WTC11 (cell line): ENCODE measurements at regions not wholly inside any gene's neighbourhood (a gene's known extent, or its start where the extent isn't known, plus 50 kb on each side); places are given as distances from the start of the nearest gene placed in this dataset.

Experiments
- ATAC-seq: fragments of 200-7000 bp; cut with Tn5 transposase; 2 replicates; pipeline ENCODE4 v1.10.0; 2021; ENCODE audit warnings: mild to moderate bottlenecking, moderate library complexity
- CTCF ChIA-PET: fragments of 300-600 bp; sonication (Branson Sonifier 250); formaldehyde crosslinking; loops from one replicate; lab custom pipeline; 2021; ENCODE audit warnings: antibody characterized with exemption; lab: Charles Lee
- POLR2A ChIA-PET: fragments of 350-600 bp; sonication (Branson Sonifier 250); formaldehyde crosslinking; loops from one replicate; lab custom pipeline; 2021; ENCODE audit warnings: antibody characterized with exemption; lab: Charles Lee
- DNase-seq: peaks from one replicate; pipeline ENCODE4 v3.0.0; 2021; ENCODE audit warnings: low spot score
- H3K27ac Mint-ChIP-seq: 2 replicates; pipeline ENCODE4 v1.8.0; 2021; ENCODE audit warnings: mixed read lengths
- H3K27me3 Mint-ChIP-seq: 2 replicates; pipeline ENCODE4 v1.8.0; 2021; ENCODE audit warnings: low read depth, mild to moderate bottlenecking, moderate library complexity, mixed read lengths
- H3K36me3 Mint-ChIP-seq: 2 replicates; pipeline ENCODE4 v1.8.0; 2021; ENCODE audit warnings: mixed read lengths
- H3K4me1 Mint-ChIP-seq: 2 replicates; pipeline ENCODE4 v1.8.0; 2022; ENCODE audit warnings: mixed read lengths
- H3K4me3 Mint-ChIP-seq: 2 replicates; pipeline ENCODE4 v1.8.0; 2021; ENCODE audit warnings: mild to moderate bottlenecking, moderate library complexity, mixed read lengths
- H3K9me3 Mint-ChIP-seq: 2 replicates; pipeline ENCODE4 v1.8.0; 2021; ENCODE audit warnings: mixed read lengths
- CBFB ChIP-seq: sonication (generic); formaldehyde crosslinking; IDR thresholded peaks from 2 replicates; pipeline ENCODE4 v1.8.1; 2022; ENCODE audit warnings: mild to moderate bottlenecking, low read depth, missing genetic modification reagents
- CREB1 ChIP-seq: sonication (generic); formaldehyde crosslinking; IDR thresholded peaks from 2 replicates; pipeline ENCODE4 v1.8.0; 2023; ENCODE audit warnings: mild to moderate bottlenecking, missing genetic modification reagents
- HMGA2 ChIP-seq: fragments of 250-450 bp; sonication (Bioruptor Pico); IDR thresholded peaks from 2 replicates; pipeline ENCODE4 v1.4.0; 2021; ENCODE audit warnings: mild to moderate bottlenecking, moderate library complexity
- RELA ChIP-seq: sonication (generic); formaldehyde crosslinking; IDR thresholded peaks from 2 replicates; pipeline ENCODE4 v1.8.1; 2022; ENCODE audit warnings: missing genetic modification reagents, mild to moderate bottlenecking, borderline replicate concordance
- SMAD4 ChIP-seq: sonication (generic); formaldehyde crosslinking; IDR thresholded peaks from 2 replicates; pipeline ENCODE4 v1.8.0; 2022; ENCODE audit warnings: mild to moderate bottlenecking, missing genetic modification reagents
- ZNF232 ChIP-seq: sonication (generic); formaldehyde crosslinking; IDR thresholded peaks from 2 replicates; pipeline ENCODE4 v1.8.0; 2022; ENCODE audit warnings: mild to moderate bottlenecking, missing genetic modification reagents
- ZNF423 ChIP-seq: fragments of 250-450 bp; sonication (Bioruptor Pico); IDR thresholded peaks from 2 replicates; pipeline ENCODE4 v2.1.2; 2022; ENCODE audit warnings: mild to moderate bottlenecking, moderate library complexity
- ZNF671 ChIP-seq: fragments of 250-450 bp; sonication (Bioruptor Pico); IDR thresholded peaks from 2 replicates; pipeline ENCODE4 v1.8.0; 2021; ENCODE audit warnings: mild to moderate bottlenecking
- TF ChIP-seq, protein P1 (sequence below): sonication (generic); formaldehyde crosslinking; IDR thresholded peaks from 2 replicates; pipeline ENCODE4 v1.8.0; 2022; ENCODE audit warnings: mild to moderate bottlenecking, missing genetic modification reagents
- TF ChIP-seq, protein P2 (sequence below): sonication (generic); formaldehyde crosslinking; IDR thresholded peaks from 2 replicates; pipeline ENCODE4 v1.8.0; 2023; ENCODE audit warnings: mild to moderate bottlenecking, missing genetic modification reagents
- TF ChIP-seq, protein P3 (sequence below): sonication (generic); formaldehyde crosslinking; IDR thresholded peaks from 2 replicates; pipeline ENCODE4 v1.8.1; 2023; ENCODE audit warnings: mild to moderate bottlenecking, missing genetic modification reagents, moderate library complexity
- TF ChIP-seq, protein P4 (sequence below): fragments of 250-450 bp; sonication (Bioruptor Pico); IDR thresholded peaks from 2 replicates; pipeline ENCODE4 v2.1.2; 2022; ENCODE audit warnings: mild to moderate bottlenecking, moderate library complexity
- TF ChIP-seq, protein P5 (sequence below): fragments of 250-450 bp; sonication (Bioruptor Pico); conservative IDR thresholded peaks from 2 replicates; pipeline ENCODE4 v1.9.0; 2021; ENCODE audit warnings: mild to moderate bottlenecking
- TF ChIP-seq, protein P6 (sequence below): fragments of 250-450 bp; sonication (Bioruptor Pico); IDR thresholded peaks from 2 replicates; pipeline ENCODE4 v1.8.0; 2021; ENCODE audit warnings: mild to moderate bottlenecking
- TF ChIP-seq, protein P7 (sequence below): fragments of 200-600 bp; IDR thresholded peaks from 2 replicates; pipeline ENCODE4 v1.8.0; 2022; ENCODE audit warnings: antibody characterized with exemption
- TF ChIP-seq, protein P8 (sequence below): sonication (generic); formaldehyde crosslinking; IDR thresholded peaks from 2 replicates; pipeline ENCODE4 v1.8.0; 2023; ENCODE audit warnings: missing genetic modification reagents, mild to moderate bottlenecking, borderline replicate concordance

DNA sequence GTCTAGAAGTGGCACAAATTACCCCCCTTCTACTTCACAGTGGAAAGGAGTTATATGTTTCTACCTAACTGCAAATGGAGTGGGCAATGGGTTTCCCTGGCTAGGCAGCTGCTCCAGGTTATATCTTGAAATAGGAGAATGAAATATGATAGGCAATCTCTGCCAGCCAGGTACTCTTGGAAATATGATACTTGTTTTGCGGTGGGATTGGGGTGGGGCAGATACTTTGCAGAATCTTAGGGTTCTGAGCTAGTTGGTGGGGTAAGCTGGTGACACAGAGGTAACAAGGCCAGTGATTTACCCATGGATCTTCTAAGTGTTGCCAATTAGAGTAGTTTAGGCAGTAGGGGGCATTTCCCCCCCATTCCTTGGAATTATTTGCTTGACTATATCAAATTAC, 140.1 kb downstream of the ATP23 start:
- no peaks in the 10 kb centered on the region for H3K36me3 Mint-ChIP-seq
- POLR2A ChIA-PET = no interaction called here
- peaks cover 11% of the 10 kb centered on the region for H3K9me3 Mint-ChIP-seq
- H3K27me3 Mint-ChIP-seq = no peaks in the 10 kb centered on the region; the same call in 1 of the 2 replicates
- no peak overlapping the region for H3K27ac Mint-ChIP-seq
- CTCF ChIA-PET = no interaction called here
- DNase-seq (no peak), ATAC-seq (no peak)
- TF ChIP-seq, protein P1, sequence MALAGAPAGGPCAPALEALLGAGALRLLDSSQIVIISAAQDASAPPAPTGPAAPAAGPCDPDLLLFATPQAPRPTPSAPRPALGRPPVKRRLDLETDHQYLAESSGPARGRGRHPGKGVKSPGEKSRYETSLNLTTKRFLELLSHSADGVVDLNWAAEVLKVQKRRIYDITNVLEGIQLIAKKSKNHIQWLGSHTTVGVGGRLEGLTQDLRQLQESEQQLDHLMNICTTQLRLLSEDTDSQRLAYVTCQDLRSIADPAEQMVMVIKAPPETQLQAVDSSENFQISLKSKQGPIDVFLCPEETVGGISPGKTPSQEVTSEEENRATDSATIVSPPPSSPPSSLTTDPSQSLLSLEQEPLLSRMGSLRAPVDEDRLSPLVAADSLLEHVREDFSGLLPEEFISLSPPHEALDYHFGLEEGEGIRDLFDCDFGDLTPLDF (CRISPR knock-in tag) = no peak
- TF ChIP-seq, protein P2, sequence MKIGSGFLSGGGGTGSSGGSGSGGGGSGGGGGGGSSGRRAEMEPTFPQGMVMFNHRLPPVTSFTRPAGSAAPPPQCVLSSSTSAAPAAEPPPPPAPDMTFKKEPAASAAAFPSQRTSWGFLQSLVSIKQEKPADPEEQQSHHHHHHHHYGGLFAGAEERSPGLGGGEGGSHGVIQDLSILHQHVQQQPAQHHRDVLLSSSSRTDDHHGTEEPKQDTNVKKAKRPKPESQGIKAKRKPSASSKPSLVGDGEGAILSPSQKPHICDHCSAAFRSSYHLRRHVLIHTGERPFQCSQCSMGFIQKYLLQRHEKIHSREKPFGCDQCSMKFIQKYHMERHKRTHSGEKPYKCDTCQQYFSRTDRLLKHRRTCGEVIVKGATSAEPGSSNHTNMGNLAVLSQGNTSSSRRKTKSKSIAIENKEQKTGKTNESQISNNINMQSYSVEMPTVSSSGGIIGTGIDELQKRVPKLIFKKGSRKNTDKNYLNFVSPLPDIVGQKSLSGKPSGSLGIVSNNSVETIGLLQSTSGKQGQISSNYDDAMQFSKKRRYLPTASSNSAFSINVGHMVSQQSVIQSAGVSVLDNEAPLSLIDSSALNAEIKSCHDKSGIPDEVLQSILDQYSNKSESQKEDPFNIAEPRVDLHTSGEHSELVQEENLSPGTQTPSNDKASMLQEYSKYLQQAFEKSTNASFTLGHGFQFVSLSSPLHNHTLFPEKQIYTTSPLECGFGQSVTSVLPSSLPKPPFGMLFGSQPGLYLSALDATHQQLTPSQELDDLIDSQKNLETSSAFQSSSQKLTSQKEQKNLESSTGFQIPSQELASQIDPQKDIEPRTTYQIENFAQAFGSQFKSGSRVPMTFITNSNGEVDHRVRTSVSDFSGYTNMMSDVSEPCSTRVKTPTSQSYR = no peak
- no peak for TF ChIP-seq ZNF671 (CRISPR knock-in tag)
- TF ChIP-seq, protein P3, sequence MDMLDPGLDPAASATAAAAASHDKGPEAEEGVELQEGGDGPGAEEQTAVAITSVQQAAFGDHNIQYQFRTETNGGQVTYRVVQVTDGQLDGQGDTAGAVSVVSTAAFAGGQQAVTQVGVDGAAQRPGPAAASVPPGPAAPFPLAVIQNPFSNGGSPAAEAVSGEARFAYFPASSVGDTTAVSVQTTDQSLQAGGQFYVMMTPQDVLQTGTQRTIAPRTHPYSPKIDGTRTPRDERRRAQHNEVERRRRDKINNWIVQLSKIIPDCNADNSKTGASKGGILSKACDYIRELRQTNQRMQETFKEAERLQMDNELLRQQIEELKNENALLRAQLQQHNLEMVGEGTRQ (CRISPR knock-in tag) = no peak
- TF ChIP-seq, protein P4, sequence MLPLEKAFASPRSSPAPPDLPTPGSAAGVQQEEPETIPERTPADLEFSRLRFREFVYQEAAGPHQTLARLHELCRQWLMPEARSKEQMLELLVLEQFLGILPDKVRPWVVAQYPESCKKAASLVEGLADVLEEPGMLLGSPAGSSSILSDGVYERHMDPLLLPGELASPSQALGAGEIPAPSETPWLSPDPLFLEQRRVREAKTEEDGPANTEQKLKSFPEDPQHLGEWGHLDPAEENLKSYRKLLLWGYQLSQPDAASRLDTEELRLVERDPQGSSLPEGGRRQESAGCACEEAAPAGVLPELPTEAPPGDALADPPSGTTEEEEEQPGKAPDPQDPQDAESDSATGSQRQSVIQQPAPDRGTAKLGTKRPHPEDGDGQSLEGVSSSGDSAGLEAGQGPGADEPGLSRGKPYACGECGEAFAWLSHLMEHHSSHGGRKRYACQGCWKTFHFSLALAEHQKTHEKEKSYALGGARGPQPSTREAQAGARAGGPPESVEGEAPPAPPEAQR (CRISPR knock-in tag) = no peak
- TF ChIP-seq, protein P5, sequence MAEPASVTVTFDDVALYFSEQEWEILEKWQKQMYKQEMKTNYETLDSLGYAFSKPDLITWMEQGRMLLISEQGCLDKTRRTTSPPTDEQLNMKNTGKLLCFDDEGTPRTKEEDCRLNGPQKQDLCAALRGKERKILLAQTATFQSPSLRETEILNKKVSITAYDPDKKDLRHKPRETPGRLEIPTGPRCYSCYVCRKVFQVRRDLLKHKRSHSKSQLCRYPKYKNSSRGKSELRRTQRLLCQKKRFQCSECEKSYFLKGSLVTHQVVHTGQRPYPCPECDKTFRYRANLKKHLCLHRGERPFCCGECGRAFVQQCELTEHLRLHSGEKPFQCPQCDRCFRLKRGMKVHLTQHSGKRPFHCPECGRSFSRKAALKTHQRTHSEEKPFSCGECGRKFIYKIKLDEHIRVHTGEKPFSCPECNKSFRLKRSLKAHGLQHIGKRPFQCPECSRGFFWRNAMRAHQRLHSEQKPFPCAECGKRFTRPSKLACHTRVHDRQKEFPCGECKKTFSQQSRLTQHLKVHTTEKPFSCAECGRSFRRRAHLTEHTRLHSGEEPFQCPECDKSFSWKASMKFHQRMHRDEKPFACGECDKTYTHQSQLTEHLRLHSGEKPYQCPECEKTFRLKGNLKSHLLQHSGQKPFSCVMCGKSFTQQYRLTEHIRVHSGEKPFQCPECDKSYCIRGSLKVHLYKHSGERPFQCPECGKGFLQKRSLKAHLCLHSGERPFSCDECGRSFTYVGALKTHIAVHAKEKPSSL (CRISPR knock-in tag) = no peak
- no peak for TF ChIP-seq SMAD4 (CRISPR knock-in tag)
- no peak for TF ChIP-seq ZNF423 (CRISPR knock-in tag)
- no peak for TF ChIP-seq ZNF232 (CRISPR knock-in tag)
- TF ChIP-seq, protein P6, sequence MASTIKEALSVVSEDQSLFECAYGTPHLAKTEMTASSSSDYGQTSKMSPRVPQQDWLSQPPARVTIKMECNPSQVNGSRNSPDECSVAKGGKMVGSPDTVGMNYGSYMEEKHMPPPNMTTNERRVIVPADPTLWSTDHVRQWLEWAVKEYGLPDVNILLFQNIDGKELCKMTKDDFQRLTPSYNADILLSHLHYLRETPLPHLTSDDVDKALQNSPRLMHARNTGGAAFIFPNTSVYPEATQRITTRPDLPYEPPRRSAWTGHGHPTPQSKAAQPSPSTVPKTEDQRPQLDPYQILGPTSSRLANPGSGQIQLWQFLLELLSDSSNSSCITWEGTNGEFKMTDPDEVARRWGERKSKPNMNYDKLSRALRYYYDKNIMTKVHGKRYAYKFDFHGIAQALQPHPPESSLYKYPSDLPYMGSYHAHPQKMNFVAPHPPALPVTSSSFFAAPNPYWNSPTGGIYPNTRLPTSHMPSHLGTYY (CRISPR knock-in tag) = no peak
- TF ChIP-seq HMGA2 (CRISPR knock-in tag) = no peak
- TF ChIP-seq, protein P7, sequence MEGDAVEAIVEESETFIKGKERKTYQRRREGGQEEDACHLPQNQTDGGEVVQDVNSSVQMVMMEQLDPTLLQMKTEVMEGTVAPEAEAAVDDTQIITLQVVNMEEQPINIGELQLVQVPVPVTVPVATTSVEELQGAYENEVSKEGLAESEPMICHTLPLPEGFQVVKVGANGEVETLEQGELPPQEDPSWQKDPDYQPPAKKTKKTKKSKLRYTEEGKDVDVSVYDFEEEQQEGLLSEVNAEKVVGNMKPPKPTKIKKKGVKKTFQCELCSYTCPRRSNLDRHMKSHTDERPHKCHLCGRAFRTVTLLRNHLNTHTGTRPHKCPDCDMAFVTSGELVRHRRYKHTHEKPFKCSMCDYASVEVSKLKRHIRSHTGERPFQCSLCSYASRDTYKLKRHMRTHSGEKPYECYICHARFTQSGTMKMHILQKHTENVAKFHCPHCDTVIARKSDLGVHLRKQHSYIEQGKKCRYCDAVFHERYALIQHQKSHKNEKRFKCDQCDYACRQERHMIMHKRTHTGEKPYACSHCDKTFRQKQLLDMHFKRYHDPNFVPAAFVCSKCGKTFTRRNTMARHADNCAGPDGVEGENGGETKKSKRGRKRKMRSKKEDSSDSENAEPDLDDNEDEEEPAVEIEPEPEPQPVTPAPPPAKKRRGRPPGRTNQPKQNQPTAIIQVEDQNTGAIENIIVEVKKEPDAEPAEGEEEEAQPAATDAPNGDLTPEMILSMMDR = no peak
- 0 out of 2 replicates have a peak, but pooled peaks cover 3% of the 10 kb centered on the region for H3K4me1 Mint-ChIP-seq
- H3K4me3 Mint-ChIP-seq = no peak overlapping the region

DNA sequence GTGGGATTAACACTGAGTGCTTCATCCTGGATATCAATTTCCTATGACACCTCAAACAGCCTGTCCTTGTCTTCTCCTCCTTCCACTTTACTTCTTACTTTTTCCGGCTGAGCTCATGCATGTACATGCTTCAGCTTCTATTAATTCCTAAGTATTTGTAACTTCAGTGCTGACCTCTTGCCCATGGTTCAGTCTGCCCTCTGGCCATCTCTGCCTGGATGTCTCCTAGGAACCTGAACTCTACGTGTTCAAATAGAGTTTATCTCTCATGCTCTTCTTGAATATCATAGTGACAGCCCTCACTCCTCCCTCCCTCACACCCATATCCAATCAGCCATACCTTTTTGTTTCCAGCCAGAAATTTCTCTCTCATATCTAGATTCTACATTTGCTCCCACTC, 141.6 kb downstream of the ATP23 start:
- CTCF ChIA-PET = no interaction called here
- TF ChIP-seq, protein P7 = no peak
- TF ChIP-seq CBFB (CRISPR knock-in tag) (no peak), RELA (CRISPR knock-in tag) (no peak), CREB1 (CRISPR knock-in tag) (no peak)
- TF ChIP-seq, protein P8, sequence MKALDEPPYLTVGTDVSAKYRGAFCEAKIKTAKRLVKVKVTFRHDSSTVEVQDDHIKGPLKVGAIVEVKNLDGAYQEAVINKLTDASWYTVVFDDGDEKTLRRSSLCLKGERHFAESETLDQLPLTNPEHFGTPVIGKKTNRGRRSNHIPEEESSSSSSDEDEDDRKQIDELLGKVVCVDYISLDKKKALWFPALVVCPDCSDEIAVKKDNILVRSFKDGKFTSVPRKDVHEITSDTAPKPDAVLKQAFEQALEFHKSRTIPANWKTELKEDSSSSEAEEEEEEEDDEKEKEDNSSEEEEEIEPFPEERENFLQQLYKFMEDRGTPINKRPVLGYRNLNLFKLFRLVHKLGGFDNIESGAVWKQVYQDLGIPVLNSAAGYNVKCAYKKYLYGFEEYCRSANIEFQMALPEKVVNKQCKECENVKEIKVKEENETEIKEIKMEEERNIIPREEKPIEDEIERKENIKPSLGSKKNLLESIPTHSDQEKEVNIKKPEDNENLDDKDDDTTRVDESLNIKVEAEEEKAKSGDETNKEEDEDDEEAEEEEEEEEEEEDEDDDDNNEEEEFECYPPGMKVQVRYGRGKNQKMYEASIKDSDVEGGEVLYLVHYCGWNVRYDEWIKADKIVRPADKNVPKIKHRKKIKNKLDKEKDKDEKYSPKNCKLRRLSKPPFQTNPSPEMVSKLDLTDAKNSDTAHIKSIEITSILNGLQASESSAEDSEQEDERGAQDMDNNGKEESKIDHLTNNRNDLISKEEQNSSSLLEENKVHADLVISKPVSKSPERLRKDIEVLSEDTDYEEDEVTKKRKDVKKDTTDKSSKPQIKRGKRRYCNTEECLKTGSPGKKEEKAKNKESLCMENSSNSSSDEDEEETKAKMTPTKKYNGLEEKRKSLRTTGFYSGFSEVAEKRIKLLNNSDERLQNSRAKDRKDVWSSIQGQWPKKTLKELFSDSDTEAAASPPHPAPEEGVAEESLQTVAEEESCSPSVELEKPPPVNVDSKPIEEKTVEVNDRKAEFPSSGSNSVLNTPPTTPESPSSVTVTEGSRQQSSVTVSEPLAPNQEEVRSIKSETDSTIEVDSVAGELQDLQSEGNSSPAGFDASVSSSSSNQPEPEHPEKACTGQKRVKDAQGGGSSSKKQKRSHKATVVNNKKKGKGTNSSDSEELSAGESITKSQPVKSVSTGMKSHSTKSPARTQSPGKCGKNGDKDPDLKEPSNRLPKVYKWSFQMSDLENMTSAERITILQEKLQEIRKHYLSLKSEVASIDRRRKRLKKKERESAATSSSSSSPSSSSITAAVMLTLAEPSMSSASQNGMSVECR = no peak

More for the DNA sequence above, 141.6 kb downstream of the ATP23 start:
- no peak for DNase-seq
- ATAC-seq = no peak
- POLR2A ChIA-PET = no interaction called here
- no peaks in the 10 kb centered on the region for H3K36me3 Mint-ChIP-seq
- H3K4me3 Mint-ChIP-seq = no peak overlapping the region
- peaks cover 11% of the 10 kb centered on the region for H3K9me3 Mint-ChIP-seq
- peaks cover 14% of the 10 kb centered on the region for H3K4me1 Mint-ChIP-seq
- H3K27me3 Mint-ChIP-seq = no peaks in the 10 kb centered on the region; the same call in 1 of the 2 replicates
- H3K27ac Mint-ChIP-seq = no peak overlapping the region
